ENCODE measurements at regions not wholly inside any gene's neighbourhood (a gene's known extent, or its start where the extent isn't known, plus 50 kb on each side); places are given as distances from the start of the nearest gene placed in this dataset.

- H3K4me2 ChIP-seq (ENCODE audit: low read length): no peak overlapping the region
- H3K23ac ChIP-seq (ENCODE audit: low read length): no peak overlapping the region
- H4K8ac ChIP-seq (ENCODE audit: low read depth, low read length): no peak overlapping the region
- no peak overlapping the region for H2BK5ac ChIP-seq (ENCODE audit: low read length)
- WGBS (ENCODE audit: extremely low coverage, insufficient coverage, low lambda C conversion rate): no CpG with 5 or more reads among the region's 2 CpGs
- H3K27me3 ChIP-seq (ENCODE audit: insufficient read depth, low read length, poor library complexity): no peaks in the 10 kb centered on the region
- no peak overlapping the region for H2AK5ac ChIP-seq (ENCODE audit: low read length)
- no peak for DNase-seq
- H3K79me1 ChIP-seq (ENCODE audit: low read length): no peaks in the 10 kb centered on the region
- H3K79me2 ChIP-seq (ENCODE audit: control insufficient read depth, insufficient read depth, low read length): no peaks in the 10 kb centered on the region
- no peak overlapping the region for H3K4me3 ChIP-seq (ENCODE audit: low read length)
- no peak overlapping the region for H3K27ac ChIP-seq (ENCODE audit: low read depth, low read length)
- H3K9ac ChIP-seq (ENCODE audit: low read length): no peak overlapping the region
- no peak overlapping the region for H3K4ac ChIP-seq (ENCODE audit: low read depth, low read length)
- H2BK120ac ChIP-seq (ENCODE audit: low read depth, low read length): no peak overlapping the region
- no peak overlapping the region for H4K5ac ChIP-seq (ENCODE audit: low read length)
- no peak overlapping the region for H2BK15ac ChIP-seq (replicated peaks; ENCODE audit: low read depth)
- H3K56ac ChIP-seq (ENCODE audit: low read length): no peak overlapping the region
- H3K4me1 ChIP-seq (ENCODE audit: control insufficient read depth, low read depth, low read length): no peaks in the 10 kb centered on the region
- no peaks in the 10 kb centered on the region for H3K36me3 ChIP-seq (ENCODE audit: control insufficient read depth, insufficient read depth, low read length)
- no peak overlapping the region for H3K18ac ChIP-seq (ENCODE audit: low read length)
Measured at GRCh38 chr4:175127314-175127713, 209.2 kb downstream of the ADAM29 start.

- Histone ChIP-seq H3K79me1 (ENCODE audit: low read length) (no peaks in the 10 kb centered on the region), H3K23ac (ENCODE audit: low read length) (no peak overlapping the region), H3K18ac (ENCODE audit: low read length) (no peak overlapping the region), H3K27me3 (ENCODE audit: insufficient read depth, low read length, poor library complexity) (no peaks in the 10 kb centered on the region), H3K36me3 (ENCODE audit: control insufficient read depth, insufficient read depth, low read length) (no peaks in the 10 kb centered on the region), H3K27ac (ENCODE audit: low read depth, low read length) (no peak overlapping the region), H2BK5ac (ENCODE audit: low read length) (no peak overlapping the region), H3K4me3 (ENCODE audit: low read length) (no peak overlapping the region), H3K56ac (ENCODE audit: low read length) (no peak overlapping the region), H3K9ac (ENCODE audit: low read length) (no peak overlapping the region), H4K8ac (ENCODE audit: low read depth, low read length) (no peak overlapping the region), H2BK15ac (replicated peaks; ENCODE audit: low read depth) (no peak overlapping the region), H2AK5ac (ENCODE audit: low read length) (no peak overlapping the region), H3K4me2 (ENCODE audit: low read length) (no peak overlapping the region), H3K4ac (ENCODE audit: low read depth, low read length) (no peak overlapping the region), H3K79me2 (ENCODE audit: control insufficient read depth, insufficient read depth, low read length) (no peaks in the 10 kb centered on the region), H3K4me1 (ENCODE audit: control insufficient read depth, low read depth, low read length) (no peaks in the 10 kb centered on the region), H2BK120ac (ENCODE audit: low read depth, low read length) (no peak overlapping the region), H4K5ac (ENCODE audit: low read length) (no peak overlapping the region)
- no peak for DNase-seq
- WGBS (ENCODE audit: extremely low coverage, insufficient coverage, low lambda C conversion rate): no CpG with 5 or more reads among the region's 4 CpGs
Measured at GRCh38 chr4:175129797-175130196, 211.6 kb downstream of the ADAM29 start.

- Histone ChIP-seq H2BK15ac (replicated peaks; ENCODE audit: low read depth) (no peak overlapping the region), H3K23ac (ENCODE audit: low read length) (no peak overlapping the region), H3K79me1 (ENCODE audit: low read length) (no peaks in the 10 kb centered on the region), H3K4ac (ENCODE audit: low read depth, low read length) (no peak overlapping the region), H3K9ac (ENCODE audit: low read length) (no peak overlapping the region), H3K18ac (ENCODE audit: low read length) (no peak overlapping the region), H3K27ac (ENCODE audit: low read depth, low read length) (no peak overlapping the region), H2BK120ac (ENCODE audit: low read depth, low read length) (no peak overlapping the region), H4K8ac (ENCODE audit: low read depth, low read length) (no peak overlapping the region), H3K56ac (ENCODE audit: low read length) (no peak overlapping the region), H3K27me3 (ENCODE audit: insufficient read depth, low read length, poor library complexity) (no peaks in the 10 kb centered on the region), H3K4me2 (ENCODE audit: low read length) (no peak overlapping the region), H3K4me1 (ENCODE audit: control insufficient read depth, low read depth, low read length) (no peaks in the 10 kb centered on the region), H2AK5ac (ENCODE audit: low read length) (no peak overlapping the region), H3K79me2 (ENCODE audit: control insufficient read depth, insufficient read depth, low read length) (no peaks in the 10 kb centered on the region), H3K4me3 (ENCODE audit: low read length) (no peak overlapping the region), H4K5ac (ENCODE audit: low read length) (no peak overlapping the region), H2BK5ac (ENCODE audit: low read length) (no peak overlapping the region), H3K36me3 (ENCODE audit: control insufficient read depth, insufficient read depth, low read length) (no peaks in the 10 kb centered on the region)
- WGBS (ENCODE audit: extremely low coverage, insufficient coverage, low lambda C conversion rate): no CpG with 5 or more reads among the region's 12 CpGs
- DNase-seq: no peak
Measured at GRCh38 chr4:175139205-175139604, 221.0 kb downstream of the ADAM29 start.

- no peak overlapping the region for H2BK15ac ChIP-seq (replicated peaks; ENCODE audit: low read depth)
- no peak overlapping the region for H3K4ac ChIP-seq (ENCODE audit: low read depth, low read length)
- no peak overlapping the region for H2BK120ac ChIP-seq (ENCODE audit: low read depth, low read length)
- H3K9ac ChIP-seq (ENCODE audit: low read length): no peak overlapping the region
- no peak overlapping the region for H3K4me3 ChIP-seq (ENCODE audit: low read length)
- H3K23ac ChIP-seq (ENCODE audit: low read length): no peak overlapping the region
- H3K79me2 ChIP-seq (ENCODE audit: control insufficient read depth, insufficient read depth, low read length): no peaks in the 10 kb centered on the region
- H3K18ac ChIP-seq (ENCODE audit: low read length): no peak overlapping the region
- H2BK5ac ChIP-seq (ENCODE audit: low read length): no peak overlapping the region
- no peak overlapping the region for H3K56ac ChIP-seq (ENCODE audit: low read length)
- no peak overlapping the region for H4K5ac ChIP-seq (ENCODE audit: low read length)
- DNase-seq: no peak
- no peak overlapping the region for H4K8ac ChIP-seq (ENCODE audit: low read depth, low read length)
- H3K4me1 ChIP-seq (ENCODE audit: control insufficient read depth, low read depth, low read length): no peaks in the 10 kb centered on the region
- H3K27me3 ChIP-seq (ENCODE audit: insufficient read depth, low read length, poor library complexity): no peaks in the 10 kb centered on the region
- no peaks in the 10 kb centered on the region for H3K36me3 ChIP-seq (ENCODE audit: control insufficient read depth, insufficient read depth, low read length)
- no peak overlapping the region for H3K4me2 ChIP-seq (ENCODE audit: low read length)
- H3K27ac ChIP-seq (ENCODE audit: low read depth, low read length): no peak overlapping the region
- H3K79me1 ChIP-seq (ENCODE audit: low read length): no peaks in the 10 kb centered on the region
- no peak overlapping the region for H2AK5ac ChIP-seq (ENCODE audit: low read length)
Measured at GRCh38 chr4:175143116-175143515, 225.0 kb downstream of the ADAM29 start.

- no peaks in the 10 kb centered on the region for H3K79me1 ChIP-seq (ENCODE audit: low read length)
- no peak overlapping the region for H4K5ac ChIP-seq (ENCODE audit: low read length)
- H3K4me1 ChIP-seq (ENCODE audit: control insufficient read depth, low read depth, low read length): no peaks in the 10 kb centered on the region
- H3K36me3 ChIP-seq (ENCODE audit: control insufficient read depth, insufficient read depth, low read length): no peaks in the 10 kb centered on the region
- no peak overlapping the region for H3K27ac ChIP-seq (ENCODE audit: low read depth, low read length)
- H3K4me3 ChIP-seq (ENCODE audit: low read length): no peak overlapping the region
- no peaks in the 10 kb centered on the region for H3K27me3 ChIP-seq (ENCODE audit: insufficient read depth, low read length, poor library complexity)
- no peak overlapping the region for H3K23ac ChIP-seq (ENCODE audit: low read length)
- H2BK5ac ChIP-seq (ENCODE audit: low read length): no peak overlapping the region
- no peak overlapping the region for H4K8ac ChIP-seq (ENCODE audit: low read depth, low read length)
- no CpG with 5 or more reads among the region's 14 CpGs for WGBS (ENCODE audit: extremely low coverage, insufficient coverage, low lambda C conversion rate)
- H3K79me2 ChIP-seq (ENCODE audit: control insufficient read depth, insufficient read depth, low read length): no peaks in the 10 kb centered on the region
- DNase-seq: no peak
- no peak overlapping the region for H2BK120ac ChIP-seq (ENCODE audit: low read depth, low read length)
- H3K4ac ChIP-seq (ENCODE audit: low read depth, low read length): no peak overlapping the region
- no peak overlapping the region for H3K9ac ChIP-seq (ENCODE audit: low read length)
- H3K4me2 ChIP-seq (ENCODE audit: low read length): no peak overlapping the region
- no peak overlapping the region for H2BK15ac ChIP-seq (replicated peaks; ENCODE audit: low read depth)
- H3K18ac ChIP-seq (ENCODE audit: low read length): no peak overlapping the region
- no peak overlapping the region for H2AK5ac ChIP-seq (ENCODE audit: low read length)
- H3K56ac ChIP-seq (ENCODE audit: low read length): no peak overlapping the region
Measured at GRCh38 chr4:175146799-175147198, 228.6 kb downstream of the ADAM29 start.

- Histone ChIP-seq H2BK15ac (replicated peaks; ENCODE audit: low read depth) (no peak overlapping the region), H2AK5ac (ENCODE audit: low read length) (no peak overlapping the region), H4K8ac (ENCODE audit: low read depth, low read length) (no peak overlapping the region), H3K4me3 (ENCODE audit: low read length) (no peak overlapping the region), H3K18ac (ENCODE audit: low read length) (no peak overlapping the region), H2BK120ac (ENCODE audit: low read depth, low read length) (no peak overlapping the region), H3K79me2 (ENCODE audit: control insufficient read depth, insufficient read depth, low read length) (no peaks in the 10 kb centered on the region), H3K4me1 (ENCODE audit: control insufficient read depth, low read depth, low read length) (no peaks in the 10 kb centered on the region), H3K79me1 (ENCODE audit: low read length) (no peaks in the 10 kb centered on the region), H4K5ac (ENCODE audit: low read length) (no peak overlapping the region), H3K36me3 (ENCODE audit: control insufficient read depth, insufficient read depth, low read length) (no peaks in the 10 kb centered on the region), H3K9ac (ENCODE audit: low read length) (no peak overlapping the region), H3K56ac (ENCODE audit: low read length) (no peak overlapping the region), H3K27ac (ENCODE audit: low read depth, low read length) (no peak overlapping the region), H3K4me2 (ENCODE audit: low read length) (no peak overlapping the region), H3K27me3 (ENCODE audit: insufficient read depth, low read length, poor library complexity) (no peaks in the 10 kb centered on the region), H2BK5ac (ENCODE audit: low read length) (no peak overlapping the region), H3K4ac (ENCODE audit: low read depth, low read length) (no peak overlapping the region), H3K23ac (ENCODE audit: low read length) (no peak overlapping the region)
- no peak for DNase-seq
- no CpG with 5 or more reads among the region's 12 CpGs for WGBS (ENCODE audit: extremely low coverage, insufficient coverage, low lambda C conversion rate)
Measured at GRCh38 chr4:175147233-175147632, 229.1 kb downstream of the ADAM29 start.

Data from mesendoderm (in vitro differentiated cells).